ENCODE measurements at regions not wholly inside any gene's neighbourhood (a gene's known extent, or its start where the extent isn't known, plus 50 kb on each side); places are given as distances from the start of the nearest gene placed in this dataset.

DNA sequence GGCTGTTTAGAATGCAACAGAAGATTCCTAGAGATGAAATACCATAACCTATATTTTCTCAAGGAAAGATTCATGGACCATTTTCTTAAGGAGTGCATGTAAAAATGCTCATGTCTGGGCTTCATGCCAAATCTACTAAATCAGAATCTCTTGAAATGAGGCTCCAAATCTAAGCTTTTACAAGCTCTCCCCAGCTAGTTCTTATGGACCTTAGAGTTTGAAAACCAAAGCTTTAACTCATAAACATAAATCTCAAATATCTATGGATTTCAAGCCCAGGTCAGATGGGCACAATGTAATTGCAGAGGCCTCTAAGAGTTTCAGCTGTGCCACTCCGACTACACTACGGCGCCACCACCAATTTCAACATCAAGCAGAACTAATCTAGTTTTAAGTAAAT is 117.3 kb upstream of the CAND1 start:
- TF ChIP-seq MAX (IDR thresholded peaks at IDR 0.05; ENCODE audit: insufficient read depth, insufficient read length) (no peak), EZH2 (IDR thresholded peaks at IDR 0.05; ENCODE audit: borderline replicate concordance, low read depth, low read length, severe bottlenecking) (no peak), GATA2 (IDR thresholded peaks at IDR 0.05; ENCODE audit: insufficient read depth, insufficient read length, low read depth, low read length) (no peak), POLR2AphosphoS5 (IDR thresholded peaks at IDR 0.05; ENCODE audit: insufficient read depth, low read depth, low read length) (no peak), FOS (IDR thresholded peaks at IDR 0.05; ENCODE audit: borderline replicate concordance, insufficient read depth, low read length) (no peak), POLR2A (IDR thresholded peaks at IDR 0.05; ENCODE audit: low read depth, low read length) (no peak), MYC (IDR thresholded peaks at IDR 0.05; ENCODE audit: low read depth, low read length) (no peak), JUN (IDR thresholded peaks at IDR 0.05; ENCODE audit: borderline replicate concordance, insufficient read depth, insufficient read length, low read depth) (no peak)
- TF ChIP-seq, protein P1, sequence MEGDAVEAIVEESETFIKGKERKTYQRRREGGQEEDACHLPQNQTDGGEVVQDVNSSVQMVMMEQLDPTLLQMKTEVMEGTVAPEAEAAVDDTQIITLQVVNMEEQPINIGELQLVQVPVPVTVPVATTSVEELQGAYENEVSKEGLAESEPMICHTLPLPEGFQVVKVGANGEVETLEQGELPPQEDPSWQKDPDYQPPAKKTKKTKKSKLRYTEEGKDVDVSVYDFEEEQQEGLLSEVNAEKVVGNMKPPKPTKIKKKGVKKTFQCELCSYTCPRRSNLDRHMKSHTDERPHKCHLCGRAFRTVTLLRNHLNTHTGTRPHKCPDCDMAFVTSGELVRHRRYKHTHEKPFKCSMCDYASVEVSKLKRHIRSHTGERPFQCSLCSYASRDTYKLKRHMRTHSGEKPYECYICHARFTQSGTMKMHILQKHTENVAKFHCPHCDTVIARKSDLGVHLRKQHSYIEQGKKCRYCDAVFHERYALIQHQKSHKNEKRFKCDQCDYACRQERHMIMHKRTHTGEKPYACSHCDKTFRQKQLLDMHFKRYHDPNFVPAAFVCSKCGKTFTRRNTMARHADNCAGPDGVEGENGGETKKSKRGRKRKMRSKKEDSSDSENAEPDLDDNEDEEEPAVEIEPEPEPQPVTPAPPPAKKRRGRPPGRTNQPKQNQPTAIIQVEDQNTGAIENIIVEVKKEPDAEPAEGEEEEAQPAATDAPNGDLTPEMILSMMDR (IDR thresholded peaks at IDR 0.05; ENCODE audit: extremely low read depth in 1 of 2, insufficient read depth in 1 of 2, low read depth in 1 of 2, low read length in 2 of 2) = no peak
- H2AFZ ChIP-seq (ENCODE audit: low read depth, low read length) = no peak overlapping the region
- H3K9ac ChIP-seq (replicated peaks; ENCODE audit: extremely low read depth, insufficient read depth, low read length) = no peak overlapping the region
- no peaks in the 10 kb centered on the region for H3K4me1 ChIP-seq (ENCODE audit: control insufficient read depth, extremely low read depth, insufficient read depth, low read length)
- no peak overlapping the region for H3K4me3 ChIP-seq (replicated peaks in 1 of 3; ENCODE audit: insufficient read depth in 1 of 3, low read depth in 1 of 3, low read length in 3 of 3)
- no peaks in the 10 kb centered on the region for H4K20me1 ChIP-seq (replicated peaks; ENCODE audit: control insufficient read depth, extremely low read depth, insufficient read depth, low read length)
- no peak overlapping the region for H3K4me2 ChIP-seq (ENCODE audit: insufficient read depth, low read length)
- no peak for FAIRE-seq
- H3K27ac ChIP-seq (ENCODE audit: insufficient read depth, low read depth, low read length) = no peak overlapping the region
- no TSS peak for BruUV-seq (replicated peaks)
- CTCF ChIA-PET = no interaction called here
- no peak for DNase-seq (ENCODE audit: low read depth, low spot score)
- no peaks in the 10 kb centered on the region for H3K9me1 ChIP-seq (replicated peaks; ENCODE audit: control insufficient read depth, extremely low read depth, insufficient read depth, low read length)
- no peaks in the 10 kb centered on the region for H3K9me3 ChIP-seq (replicated peaks; ENCODE audit: control insufficient read depth, insufficient read depth, low read length)
- dilution Hi-C loops (cut with MboI; ENCODE audit: extremely low pct_ligation_motif_present, low sequenced_read_pairs) (no loop called here), intact Hi-C loops (cut with micrococcal nuclease) (no loop called here)
- H3K36me3 ChIP-seq (ENCODE audit: control insufficient read depth in 2 of 2, extremely low read depth in 1 of 2, insufficient read depth in 2 of 2, low read length in 2 of 2) = no peaks in the 10 kb centered on the region
- H3K79me2 ChIP-seq (ENCODE audit: control insufficient read depth, insufficient read depth, low read length) = no peaks in the 10 kb centered on the region
- H3K27me3 ChIP-seq (ENCODE audit: control insufficient read depth in 2 of 2, insufficient read depth in 2 of 2, low read length in 2 of 2) = no peaks in the 10 kb centered on the region
- POLR2A ChIA-PET = no interaction called here
